HG03520 (cell line): ENCODE measurements at regions not wholly inside any gene's neighbourhood (a gene's known extent, or its start where the extent isn't known, plus 50 kb on each side); places are given as distances from the start of the nearest gene placed in this dataset.
"Not testable (repeated sequence)": the region's sequence is repeated elsewhere in the genome, so short reads cannot be mapped to it uniquely, and the experiment has no call there.

Experiments
- ATAC-seq: cut with Tn5 transposase; IDR thresholded peaks from one replicate; pipeline ENCODE4 v1.9.1; 2021; ENCODE audit warnings: mild to moderate bottlenecking, moderate library complexity; ENCODE audit not compliant: unreplicated experiment

- ATAC-seq = no peak
These were observed 112.8 kb upstream of the RAB18 start for GRCh38 chr10:27391325-27391724.

- ATAC-seq = no peak
These were observed 113.4 kb upstream of the RAB18 start for GRCh38 chr10:27390681-27391080.

- ATAC-seq = no peak
These were observed 115.2 kb upstream of the RAB18 start for GRCh38 chr10:27388761-27389399.

- ATAC-seq = no peak
These were observed 120.2 kb upstream of the RAB18 start for GRCh38 chr10:27383595-27384542.

GRCh38 chr10:27382176-27382575 is 121.9 kb upstream of the RAB18 start:
- ATAC-seq = no peak

- no peak for ATAC-seq
These were observed 123.2 kb upstream of the RAB18 start for GRCh38 chr10:27380929-27381358.

GRCh38 chr10:27379041-27379440 is 125.1 kb upstream of the RAB18 start:
- ATAC-seq = not testable (repeated sequence)

GRCh38 chr10:27373566-27374160 is 130.4 kb upstream of the RAB18 start:
- no peak for ATAC-seq

GRCh38 chr10:27372095-27372494 is 131.5 kb upstream of the ACBD5 start:
- ATAC-seq = no peak

- ATAC-seq = not testable (repeated sequence)
These were observed 130.8 kb upstream of the ACBD5 start for GRCh38 chr10:27371375-27371774.

- ATAC-seq = no peak
These were observed 129.3 kb upstream of the ACBD5 start for GRCh38 chr10:27369880-27370279.

GRCh38 chr10:27368706-27369105 is 128.1 kb upstream of the ACBD5 start:
- no peak for ATAC-seq

- no peak for ATAC-seq
These were observed 126.2 kb upstream of the ACBD5 start for GRCh38 chr10:27366769-27367168.

GRCh38 chr10:27364028-27364427 is 123.4 kb upstream of the ACBD5 start:
- ATAC-seq = no peak

- ATAC-seq = peak; percentile 95
These were observed 120.1 kb upstream of the ACBD5 start for GRCh38 chr10:27360581-27361172.

- ATAC-seq = no peak
These were observed 119.3 kb upstream of the ACBD5 start for GRCh38 chr10:27359792-27360355.

GRCh38 chr10:27356738-27357137 is 116.1 kb upstream of the ACBD5 start:
- no peak for ATAC-seq

- no peak for ATAC-seq
These were observed 115.4 kb upstream of the ACBD5 start for GRCh38 chr10:27355918-27356573.

- peak; percentile 93 for ATAC-seq
These were observed 114.2 kb upstream of the ACBD5 start for GRCh38 chr10:27354643-27355270.

- peak; percentile 23 for ATAC-seq
These were observed 113.5 kb upstream of the ACBD5 start for GRCh38 chr10:27354100-27354499.
